ENCODE measurements at regions not wholly inside any gene's neighbourhood (a gene's known extent, or its start where the extent isn't known, plus 50 kb on each side); places are given as distances from the start of the nearest gene placed in this dataset.

DNA sequence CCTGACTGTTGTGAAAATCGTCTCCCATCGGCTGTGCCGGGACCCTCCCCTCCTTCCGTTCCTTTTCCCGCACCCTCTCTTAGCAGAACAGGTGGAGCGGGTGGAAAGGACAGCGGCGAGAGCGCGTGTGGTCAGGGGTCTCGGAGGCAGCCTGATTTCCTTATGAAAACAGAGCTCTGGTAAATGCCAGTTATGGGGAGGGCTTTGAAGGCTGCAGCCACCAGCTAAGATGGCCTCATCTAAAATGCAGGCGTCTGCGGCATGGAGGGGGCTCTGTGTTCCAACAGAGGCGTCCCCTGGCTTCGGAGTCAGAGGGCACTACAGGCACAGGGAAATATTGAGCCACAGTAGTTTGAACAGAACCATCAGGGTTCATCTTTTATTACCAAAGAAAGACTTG lies 93.8 kb upstream of the SOX1 start:
- TF ChIP-seq POU2F2 (IDR thresholded peaks at IDR 0.05; ENCODE audit: low read depth, low read length) = no peak
- DNase-seq (ENCODE audit: insufficient read length, low spot score) (no peak), FAIRE-seq (no peak)

DNA sequence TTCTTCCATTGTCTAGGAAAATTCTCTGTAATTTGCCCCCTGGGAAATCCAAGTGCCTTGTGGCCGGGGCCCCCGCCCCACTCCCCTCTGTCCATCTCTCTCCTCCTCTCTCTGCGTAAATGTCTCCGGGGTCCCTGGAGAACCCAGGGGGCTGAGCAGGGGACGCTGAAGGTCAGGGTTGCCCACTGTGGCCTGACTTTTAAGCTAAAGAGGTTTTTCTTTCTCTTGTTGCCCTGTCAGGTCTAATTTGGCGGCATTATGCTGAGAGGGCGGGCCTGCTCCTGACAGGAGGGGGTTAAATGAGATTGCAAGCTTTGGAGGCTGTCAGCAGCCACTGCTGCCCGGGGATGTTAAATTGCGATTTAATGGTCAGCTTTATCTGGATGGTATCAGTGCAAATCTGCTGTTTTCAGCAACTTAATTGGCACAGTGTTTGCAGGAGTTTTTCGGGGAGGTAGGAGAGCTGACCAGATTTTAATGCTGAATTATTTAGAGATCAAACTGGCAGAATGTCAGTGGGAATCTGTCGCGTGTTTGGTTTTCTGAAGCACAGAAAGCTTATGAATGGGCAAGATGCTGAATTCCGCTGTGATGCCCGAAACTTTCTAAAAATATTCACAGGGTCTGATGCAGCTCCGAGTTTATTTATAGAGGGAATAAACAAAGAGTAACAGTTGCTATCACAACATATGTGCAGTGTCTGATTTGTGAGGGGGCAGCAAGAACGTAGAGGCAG lies 93.2 kb upstream of the SOX1 start:
- TF ChIP-seq POU2F2 (IDR thresholded peaks at IDR 0.05; ENCODE audit: low read depth, low read length) (no peak), TAF1 (IDR thresholded peaks at IDR 0.05; ENCODE audit: low read depth, low read length) (no peak), POLR2A (IDR thresholded peaks at IDR 0.05; ENCODE audit: low read depth, low read length) (no peak), SPI1 (IDR thresholded peaks at IDR 0.05; ENCODE audit: low read depth, low read length) (no peak), PAX5 (IDR thresholded peaks at IDR 0.05; ENCODE audit: insufficient read depth, low read length, severe bottlenecking) (no peak), POLR2AphosphoS5 (IDR thresholded peaks at IDR 0.05; ENCODE audit: low read depth, low read length) (no peak)
- DNase-seq (ENCODE audit: insufficient read length, low spot score) (no peak), FAIRE-seq (no peak)

GRCh38 chr13:111974341-111974640 lies 92.7 kb upstream of the SOX1 start:
- no peak for FAIRE-seq
- DNase-seq (ENCODE audit: insufficient read length, low spot score) = no peak
- TF ChIP-seq POU2F2 (IDR thresholded peaks at IDR 0.05; ENCODE audit: low read depth, low read length) (no peak), POLR2A (IDR thresholded peaks at IDR 0.05; ENCODE audit: low read depth, low read length) (no peak), SPI1 (IDR thresholded peaks at IDR 0.05; ENCODE audit: low read depth, low read length) (no peak), POLR2AphosphoS5 (IDR thresholded peaks at IDR 0.05; ENCODE audit: low read depth, low read length) (no peak), TAF1 (IDR thresholded peaks at IDR 0.05; ENCODE audit: low read depth, low read length) (no peak), PAX5 (IDR thresholded peaks at IDR 0.05; ENCODE audit: insufficient read depth, low read length, severe bottlenecking) (no peak)

GRCh38 chr13:111975539-111976473 lies 91.1 kb upstream of the SOX1 start:
- DNase-seq (ENCODE audit: insufficient read length, low spot score) = no peak
- TF ChIP-seq TAF1 (IDR thresholded peaks at IDR 0.05; ENCODE audit: low read depth, low read length) (no peak), SPI1 (IDR thresholded peaks at IDR 0.05; ENCODE audit: low read depth, low read length) (no peak), PAX5 (IDR thresholded peaks at IDR 0.05; ENCODE audit: insufficient read depth, low read length, severe bottlenecking) (no peak), POU2F2 (IDR thresholded peaks at IDR 0.05; ENCODE audit: low read depth, low read length) (no peak), POLR2AphosphoS5 (IDR thresholded peaks at IDR 0.05; ENCODE audit: low read depth, low read length) (no peak)
- FAIRE-seq = no peak

GRCh38 chr13:111976474-111977178 lies 90.3 kb upstream of the SOX1 start:
- no peak for FAIRE-seq
- TF ChIP-seq POLR2A (IDR thresholded peaks at IDR 0.05; ENCODE audit: low read depth, low read length) (no peak), POLR2AphosphoS5 (IDR thresholded peaks at IDR 0.05; ENCODE audit: low read depth, low read length) (no peak), SPI1 (IDR thresholded peaks at IDR 0.05; ENCODE audit: low read depth, low read length) (no peak), TAF1 (IDR thresholded peaks at IDR 0.05; ENCODE audit: low read depth, low read length) (no peak), PAX5 (IDR thresholded peaks at IDR 0.05; ENCODE audit: insufficient read depth, low read length, severe bottlenecking) (no peak), POU2F2 (IDR thresholded peaks at IDR 0.05; ENCODE audit: low read depth, low read length) (no peak)
- no peak for DNase-seq (ENCODE audit: insufficient read length, low spot score)

DNA sequence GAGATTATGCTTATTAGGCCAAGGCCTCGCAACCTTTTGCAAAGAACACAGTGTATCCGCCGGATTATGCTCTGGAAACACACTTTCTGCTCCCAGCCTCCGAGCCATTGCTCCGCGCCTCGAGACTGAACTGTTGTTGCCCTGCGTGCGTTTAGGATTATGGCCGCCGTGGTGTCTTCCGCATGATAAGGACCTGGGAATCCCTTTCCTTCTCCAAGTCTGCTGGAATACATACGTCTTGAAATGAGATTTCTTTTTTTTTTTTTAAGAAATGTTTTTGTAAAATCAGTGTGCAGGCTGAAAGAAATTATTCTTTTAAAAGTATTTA lies 89.8 kb upstream of the SOX1 start:
- no peak for DNase-seq (ENCODE audit: insufficient read length, low spot score)

GRCh38 chr13:111978546-111978945 lies 88.4 kb upstream of the SOX1 start:
- FAIRE-seq = no peak

More for the DNA sequence above, 89.8 kb upstream of the SOX1 start:
- TF ChIP-seq POLR2AphosphoS5 (IDR thresholded peaks at IDR 0.05; ENCODE audit: low read depth, low read length) (no peak), POLR2A (IDR thresholded peaks at IDR 0.05; ENCODE audit: low read depth, low read length) (no peak), TAF1 (IDR thresholded peaks at IDR 0.05; ENCODE audit: low read depth, low read length) (no peak), POU2F2 (IDR thresholded peaks at IDR 0.05; ENCODE audit: low read depth, low read length) (no peak), PAX5 (IDR thresholded peaks at IDR 0.05; ENCODE audit: insufficient read depth, low read length, severe bottlenecking) (no peak), SPI1 (IDR thresholded peaks at IDR 0.05; ENCODE audit: low read depth, low read length) (no peak)
- no peak for FAIRE-seq

DNA sequence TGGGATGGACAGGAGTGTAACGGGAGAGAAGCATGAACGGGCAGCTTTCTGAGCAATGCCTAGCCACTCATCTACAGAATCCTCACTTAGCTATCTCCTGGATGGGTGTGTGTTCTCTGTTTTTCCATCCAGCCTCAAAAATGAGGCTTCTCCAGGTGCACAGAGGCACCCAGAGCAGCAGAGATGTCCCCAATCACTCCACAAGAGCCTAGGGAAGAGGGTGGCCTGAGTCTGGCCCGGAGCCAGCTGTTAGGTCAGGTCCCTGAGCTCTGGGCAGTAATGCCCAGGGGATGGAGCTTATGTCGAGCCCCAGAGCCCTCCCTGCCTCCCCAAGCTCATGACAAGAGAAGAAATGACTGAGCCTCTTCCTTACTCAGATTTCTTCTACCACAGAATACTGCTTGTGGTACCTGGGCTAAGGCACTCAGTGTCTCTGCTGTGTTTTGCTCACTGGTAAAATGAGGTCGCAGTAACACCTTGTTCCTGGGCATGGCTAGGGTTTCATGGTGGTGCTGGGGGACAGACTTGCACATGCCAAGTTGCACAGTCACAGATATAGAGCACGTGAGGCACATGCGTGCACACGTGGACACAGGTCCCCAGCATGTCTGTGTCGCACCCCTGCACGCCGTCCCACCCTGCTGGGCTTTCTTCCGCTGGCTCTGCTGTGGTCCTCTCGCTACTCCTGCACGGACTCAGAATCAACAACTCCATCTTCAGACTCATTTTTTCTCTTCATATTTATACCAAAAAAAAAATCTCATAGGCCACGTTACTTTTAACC lies 86.6 kb upstream of the SOX1 start:
- no peak for TF ChIP-seq SPI1 (IDR thresholded peaks at IDR 0.05; ENCODE audit: low read depth, low read length)
- TF ChIP-seq POLR2A (IDR thresholded peaks at IDR 0.05; ENCODE audit: low read depth, low read length) = no peak
- no peak for TF ChIP-seq POLR2AphosphoS5 (IDR thresholded peaks at IDR 0.05; ENCODE audit: low read depth, low read length)
- TF ChIP-seq TAF1 (IDR thresholded peaks at IDR 0.05; ENCODE audit: low read depth, low read length) = no peak
- no peak for TF ChIP-seq PAX5 (IDR thresholded peaks at IDR 0.05; ENCODE audit: insufficient read depth, low read length, severe bottlenecking)
- no peak for TF ChIP-seq POU2F2 (IDR thresholded peaks at IDR 0.05; ENCODE audit: low read depth, low read length)
- FAIRE-seq = no peak
- no peak for DNase-seq (ENCODE audit: insufficient read length, low spot score)

More at GRCh38 chr13:111978546-111978945, 88.4 kb upstream of the SOX1 start:
- no peak for DNase-seq (ENCODE audit: insufficient read length, low spot score)
- TF ChIP-seq POLR2A (IDR thresholded peaks at IDR 0.05; ENCODE audit: low read depth, low read length) (no peak), TAF1 (IDR thresholded peaks at IDR 0.05; ENCODE audit: low read depth, low read length) (no peak), POLR2AphosphoS5 (IDR thresholded peaks at IDR 0.05; ENCODE audit: low read depth, low read length) (no peak), PAX5 (IDR thresholded peaks at IDR 0.05; ENCODE audit: insufficient read depth, low read length, severe bottlenecking) (no peak), SPI1 (IDR thresholded peaks at IDR 0.05; ENCODE audit: low read depth, low read length) (no peak)

- no peak for FAIRE-seq
- no peak for TF ChIP-seq POLR2AphosphoS5 (IDR thresholded peaks at IDR 0.05; ENCODE audit: low read depth, low read length)
- TF ChIP-seq PAX5 (IDR thresholded peaks at IDR 0.05; ENCODE audit: insufficient read depth, low read length, severe bottlenecking) = no peak
- TF ChIP-seq SPI1 (IDR thresholded peaks at IDR 0.05; ENCODE audit: low read depth, low read length) = no peak
- TF ChIP-seq TAF1 (IDR thresholded peaks at IDR 0.05; ENCODE audit: low read depth, low read length) = no peak
- TF ChIP-seq POU2F2 (IDR thresholded peaks at IDR 0.05; ENCODE audit: low read depth, low read length) = no peak
- no peak for TF ChIP-seq POLR2A (IDR thresholded peaks at IDR 0.05; ENCODE audit: low read depth, low read length)
- DNase-seq (ENCODE audit: insufficient read length, low spot score) = no peak
Observed at GRCh38 chr13:111981006-111981405, 85.9 kb upstream of the SOX1 start.

Data from GM12891 (cell line).